Body of pancreas (tissue), 4 donors: ENCODE measurements at regions not wholly inside any gene's neighbourhood (a gene's known extent, or its start where the extent isn't known, plus 50 kb on each side); places are given as distances from the start of the nearest gene placed in this dataset.

Experiments used
- ATAC-seq: fragments of 150-250 bp; one replicate; pipeline ENCODE4 v1.9.1; 2016
- DNase-seq, 4 donors: peaks; one replicate each; pipeline ENCODE4 v3.0.0-alpha.2; 2019
- H3K27ac ChIP-seq, 4 donors: fragments of 200-600 bp; sonication (generic); 1 replicate in 3 of 4; 2 replicates in 1 of 4; pipeline versions ENCODE4 v1.5.1 to v1.6.1; 2016 to 2019; ENCODE audit warnings: mild to moderate bottlenecking in 1 of 4, mixed read lengths in 1 of 4, moderate library complexity in 1 of 4
- H3K27me3 ChIP-seq, 2 donors: fragments of 200-600 bp; sonication (generic); one replicate each; pipeline ENCODE4 v1.6.0; 2016; ENCODE audit warnings: mild to moderate bottlenecking in 1 of 2
- H3K36me3 ChIP-seq, 2 donors: fragments of 200-600 bp; sonication (generic); replicated peaks in 1 of 2; 2 replicates each; pipeline ENCODE4 v1.5.1; 2016; ENCODE audit warnings: low read depth in 2 of 2; ENCODE audit not compliant: insufficient read depth in 1 of 2
- H3K4me1 ChIP-seq: fragments of 200-600 bp; sonication (generic); one replicate; pipeline ENCODE4 v1.6.0; 2016
- H3K4me3 ChIP-seq, 2 donors: fragments of 200-600 bp; sonication (generic); 1 replicate in 1 of 2; 2 replicates in 1 of 2; pipeline ENCODE4 v1.5.1; 2016 to 2019
- H3K9me3 ChIP-seq, 3 donors: fragments of 200-600 bp; sonication (generic); 1 replicate in 2 of 3; 2 replicates in 1 of 3; pipeline ENCODE4 v1.5.1; 2016
- POLR2A ChIP-seq, 3 donors: fragments of 450-650 bp; IDR thresholded peaks; one replicate each; pipeline ENCODE4 v1.6.1; 2016; ENCODE audit warnings: antibody characterized with exemption in 3 of 3, mild to moderate bottlenecking in 2 of 3
- WGBS, 2 donors: methylation state at CpG; one replicate each; pipeline ENCODE4 v1.1.5; 2017; 5-methylcytosine and 5-hydroxymethylcytosine counted together
- intact Hi-C: fragments of 100-400 bp; cut with DNase I; formaldehyde crosslinking; loops from one replicate; pipeline ENCODE4 v1.15.1; 2023
- TF ChIP-seq, protein P1 (sequence below), 7 experiments: fragments of 450-650 bp in 4 of 7; fragments of 200-600 bp in 3 of 7; sonication (generic) in 3 of 7; IDR thresholded peaks; one replicate each; pipeline ENCODE4 v1.5.1; 2016 to 2019; ENCODE audit warnings: antibody characterized with exemption in 7 of 7

DNA sequence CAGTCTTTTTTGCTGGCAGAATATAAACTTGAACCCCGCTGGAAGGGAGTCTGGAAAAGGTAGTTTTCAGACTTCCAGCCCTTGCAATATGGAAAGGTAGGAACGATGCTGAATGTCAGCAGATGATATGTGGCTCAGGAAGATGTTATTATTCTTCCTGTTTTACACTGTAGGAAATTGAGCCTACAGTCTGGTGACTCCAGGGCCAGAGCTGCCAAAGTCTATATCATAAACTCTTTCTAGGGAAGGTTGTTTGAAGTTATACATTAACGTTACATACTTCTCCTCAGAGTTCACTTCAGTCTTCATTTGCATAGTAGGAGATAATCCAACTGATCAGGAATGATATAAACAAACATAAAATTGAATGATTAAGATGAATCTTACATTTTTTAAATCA is 141.3 kb downstream of the FAT4 start:
- 48 to 56% methylated on average over 3 of the region's 3 CpGs for WGBS, 2 donors
- H3K27me3 ChIP-seq, result no peaks in the 10 kb centered on the region

DNA sequence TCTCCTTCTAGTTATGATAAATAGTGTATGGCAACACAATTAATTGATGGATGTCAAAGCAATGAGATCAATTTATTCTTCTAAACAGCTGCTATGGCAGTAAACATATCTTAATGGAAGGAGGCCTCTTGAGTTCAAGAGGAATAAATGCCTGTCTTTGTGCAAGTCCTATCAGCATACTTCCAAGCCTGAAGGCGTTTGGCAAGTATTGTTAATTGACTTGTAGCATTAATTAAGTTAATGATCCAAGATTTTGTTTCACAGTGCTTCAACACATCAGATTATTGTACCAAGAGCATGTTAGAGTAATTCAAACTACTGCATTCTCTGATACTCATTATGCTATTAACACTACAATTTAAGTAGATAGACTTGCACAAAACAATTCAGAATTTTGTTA is 144.8 kb downstream of the FAT4 start:
- no peaks in the 10 kb centered on the region for H3K4me1 ChIP-seq
- DNase-seq (no peak), ATAC-seq (no peak)
- H3K27me3 ChIP-seq, result no peaks in the 10 kb centered on the region
- H3K27ac ChIP-seq, result no peak overlapping the region
- H3K4me3 ChIP-seq, result no peak overlapping the region
- intact Hi-C loops, result no loop called here
- WGBS, 2 donors, result 23 to 35% methylated on average over 1 of the region's 1 CpG
- H3K36me3 ChIP-seq, result no peaks in the 10 kb centered on the region
- TF ChIP-seq, protein P1, sequence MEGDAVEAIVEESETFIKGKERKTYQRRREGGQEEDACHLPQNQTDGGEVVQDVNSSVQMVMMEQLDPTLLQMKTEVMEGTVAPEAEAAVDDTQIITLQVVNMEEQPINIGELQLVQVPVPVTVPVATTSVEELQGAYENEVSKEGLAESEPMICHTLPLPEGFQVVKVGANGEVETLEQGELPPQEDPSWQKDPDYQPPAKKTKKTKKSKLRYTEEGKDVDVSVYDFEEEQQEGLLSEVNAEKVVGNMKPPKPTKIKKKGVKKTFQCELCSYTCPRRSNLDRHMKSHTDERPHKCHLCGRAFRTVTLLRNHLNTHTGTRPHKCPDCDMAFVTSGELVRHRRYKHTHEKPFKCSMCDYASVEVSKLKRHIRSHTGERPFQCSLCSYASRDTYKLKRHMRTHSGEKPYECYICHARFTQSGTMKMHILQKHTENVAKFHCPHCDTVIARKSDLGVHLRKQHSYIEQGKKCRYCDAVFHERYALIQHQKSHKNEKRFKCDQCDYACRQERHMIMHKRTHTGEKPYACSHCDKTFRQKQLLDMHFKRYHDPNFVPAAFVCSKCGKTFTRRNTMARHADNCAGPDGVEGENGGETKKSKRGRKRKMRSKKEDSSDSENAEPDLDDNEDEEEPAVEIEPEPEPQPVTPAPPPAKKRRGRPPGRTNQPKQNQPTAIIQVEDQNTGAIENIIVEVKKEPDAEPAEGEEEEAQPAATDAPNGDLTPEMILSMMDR (IDR thresholded peaks at IDR 0.05), result no peak
- no peak for TF ChIP-seq POLR2A (IDR thresholded peaks at IDR 0.05)
- no peaks in the 10 kb centered on the region for H3K9me3 ChIP-seq

More for the DNA sequence above, 141.3 kb downstream of the FAT4 start:
- ATAC-seq (no peak), DNase-seq (no peak)
- Histone ChIP-seq H3K4me3 (no peak overlapping the region), H3K27ac (no peak overlapping the region), H3K9me3 (no peaks in the 10 kb centered on the region), H3K4me1 (no peaks in the 10 kb centered on the region), H3K36me3 (no peaks in the 10 kb centered on the region)
- no peak for TF ChIP-seq POLR2A (IDR thresholded peaks at IDR 0.05)
- TF ChIP-seq, protein P1 (IDR thresholded peaks at IDR 0.05), result no peak
- intact Hi-C loops, result no loop called here

DNA sequence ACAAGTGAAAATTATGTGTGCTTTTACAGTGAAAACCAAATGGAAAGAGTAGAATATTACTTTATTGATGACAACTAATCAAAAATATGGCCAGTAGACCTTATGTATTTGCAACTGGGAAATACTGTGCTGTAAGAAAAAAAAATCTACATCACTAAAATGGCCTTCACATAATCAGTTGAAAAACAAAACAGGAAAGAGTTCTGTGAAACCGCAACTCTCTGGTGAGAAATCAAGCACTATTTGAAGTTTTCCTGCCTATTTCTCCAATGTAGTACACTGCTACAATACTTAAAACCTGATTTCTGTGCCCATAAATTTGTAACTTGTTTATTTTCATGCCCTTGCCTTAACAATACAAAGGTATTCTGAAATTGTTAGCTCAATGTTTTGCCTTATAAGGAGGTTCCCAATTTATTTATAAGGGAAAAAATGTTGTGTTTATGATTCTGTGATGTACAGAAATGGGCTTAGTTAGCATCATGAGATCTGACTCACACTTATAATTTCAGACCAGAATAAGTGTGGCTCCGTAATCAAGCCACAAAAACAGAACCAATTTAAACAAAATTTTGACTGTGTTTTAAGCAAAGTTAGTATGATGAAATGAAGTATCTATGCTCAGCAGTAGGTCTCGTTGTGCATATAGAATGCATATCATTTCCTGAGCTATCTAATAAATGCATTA is 147.1 kb downstream of the FAT4 start:
- DNase-seq, result no peak
- H3K27me3 ChIP-seq, result no peaks in the 10 kb centered on the region
- TF ChIP-seq, protein P1 (IDR thresholded peaks at IDR 0.05), result no peak
- TF ChIP-seq POLR2A (IDR thresholded peaks at IDR 0.05), result no peak
- H3K4me1 ChIP-seq, result no peaks in the 10 kb centered on the region
- no peak for ATAC-seq
- intact Hi-C loops, result no loop called here
- no peak overlapping the region for H3K27ac ChIP-seq
- H3K9me3 ChIP-seq, result no peaks in the 10 kb centered on the region
- H3K36me3 ChIP-seq, result no peaks in the 10 kb centered on the region
- WGBS, 2 donors, result 50 to 64% methylated on average over 3 of the region's 3 CpGs
- no peak overlapping the region for H3K4me3 ChIP-seq

DNA sequence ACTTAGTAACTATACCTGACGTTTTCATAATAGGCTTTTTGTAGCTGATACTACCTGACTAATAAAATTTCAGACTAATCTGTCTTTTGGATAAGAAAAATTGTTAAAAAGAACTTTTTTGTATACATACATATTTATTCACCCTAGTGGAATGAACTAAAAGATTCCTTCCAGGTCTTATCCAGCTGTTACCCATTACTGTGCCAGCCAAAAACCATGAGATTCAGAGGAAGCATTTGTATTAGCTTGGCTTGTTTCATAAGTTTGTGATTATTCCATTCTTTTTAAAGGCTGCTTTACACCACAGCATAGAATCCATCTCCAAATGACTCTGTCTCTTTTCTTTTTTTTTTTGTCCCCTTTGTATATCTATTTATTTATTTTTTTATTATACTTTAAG is 149.4 kb downstream of the FAT4 start:
- TF ChIP-seq POLR2A (IDR thresholded peaks at IDR 0.05), result no peak
- TF ChIP-seq, protein P1 (IDR thresholded peaks at IDR 0.05), result no peak
- ATAC-seq (no peak), DNase-seq (no peak)
- H3K27ac ChIP-seq, result no peak overlapping the region
- no peak overlapping the region for H3K4me3 ChIP-seq
- 52 to 53% methylated on average over 1 of the region's 1 CpG for WGBS, 2 donors
- H3K36me3 ChIP-seq, result no peaks in the 10 kb centered on the region
- H3K4me1 ChIP-seq, result no peaks in the 10 kb centered on the region
- no peaks in the 10 kb centered on the region for H3K27me3 ChIP-seq
- no peaks in the 10 kb centered on the region for H3K9me3 ChIP-seq
- intact Hi-C loops, result no loop called here
